ENCODE measurements at regions not wholly inside any gene's neighbourhood (a gene's known extent, or its start where the extent isn't known, plus 50 kb on each side); places are given as distances from the start of the nearest gene placed in this dataset.

DNA sequence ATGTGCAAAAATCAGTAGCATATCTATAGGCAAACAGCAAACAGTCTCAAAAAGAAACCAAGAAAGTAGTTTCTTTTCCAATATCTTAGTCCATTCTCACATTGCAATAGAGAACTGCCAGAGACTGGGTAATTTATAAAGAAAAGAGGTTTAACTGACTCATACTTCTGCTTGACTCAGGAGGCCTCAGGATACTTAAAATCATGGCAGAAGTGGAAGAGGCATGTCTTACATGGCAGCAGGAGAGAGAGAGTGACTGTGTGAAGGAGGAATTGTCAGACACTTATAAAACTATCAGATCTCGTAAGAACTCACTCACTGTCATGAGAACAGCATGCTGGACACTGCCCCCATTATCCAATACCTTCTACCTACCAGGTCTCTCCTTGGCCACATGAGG lies 327.9 kb upstream of the EPHA3 start:
- Histone ChIP-seq H3K4ac (replicated peaks; ENCODE audit: insufficient read length, low read depth, low read length) (no peak overlapping the region), H3K4me1 (replicated peaks in 1 of 4; ENCODE audit: control insufficient read depth in 3 of 4, insufficient read depth in 4 of 4, low read length in 3 of 4) (no peaks in the 10 kb centered on the region), H2BK15ac (ENCODE audit: low read length) (no peak overlapping the region), H3K9me3 (ENCODE audit: insufficient read depth in 2 of 2, low read depth in 1 of 2, low read length in 1 of 2) (no peaks in the 10 kb centered on the region), H3K14ac (ENCODE audit: insufficient read length) (no peak overlapping the region), H2BK20ac (ENCODE audit: low read length) (no peak overlapping the region), H3K27ac (ENCODE audit: low read depth, low read length) (no peak overlapping the region), H2BK12ac (ENCODE audit: low read depth, low read length) (no peak overlapping the region), H3K9ac (replicated peaks in 1 of 4; ENCODE audit: extremely low read depth in 1 of 4, low read depth in 3 of 4, low read length in 3 of 4) (no peak overlapping the region), H3K4me2 (ENCODE audit: insufficient read depth in 1 of 2, low read depth in 2 of 2, low read length in 2 of 2) (no peak overlapping the region), H3K4me3 (ENCODE audit: extremely low read depth in 1 of 4, insufficient read depth in 2 of 4, low read depth in 3 of 4, low read length in 4 of 4) (no peak overlapping the region), H3K18ac (ENCODE audit: extremely low read depth, low read length) (no peak overlapping the region), H2BK5ac (ENCODE audit: low read depth, low read length) (no peak overlapping the region), H3K23me2 (ENCODE audit: low read depth, low read length) (no peaks in the 10 kb centered on the region), H3K79me2 (ENCODE audit: control insufficient read depth in 1 of 2, insufficient read depth in 2 of 2, low read length in 2 of 2) (no peaks in the 10 kb centered on the region), H3K36me3 (ENCODE audit: control insufficient read depth in 2 of 4, insufficient read depth in 4 of 4, low read length in 3 of 4) (no peaks in the 10 kb centered on the region), H3K23ac (ENCODE audit: insufficient read length) (no peak overlapping the region), H4K8ac (ENCODE audit: extremely low read depth, insufficient read depth, low read length) (no peak overlapping the region), H2AK5ac (ENCODE audit: low read depth, low read length) (no peak overlapping the region), H2AFZ (ENCODE audit: low read length) (no peak overlapping the region), H3K79me1 (ENCODE audit: low read depth, low read length) (no peaks in the 10 kb centered on the region), H3K27me3 (replicated peaks in 1 of 4; ENCODE audit: control insufficient read depth in 3 of 4, extremely low read depth in 1 of 4, insufficient read depth in 3 of 4, low read length in 3 of 4) (no peaks in the 10 kb centered on the region), H2BK120ac (replicated peaks; ENCODE audit: low read depth, low read length) (no peak overlapping the region), H3K56ac (replicated peaks; ENCODE audit: insufficient read length, low read depth, low read length) (no peak overlapping the region), H4K91ac (replicated peaks; ENCODE audit: insufficient read length, low read length) (no peak overlapping the region), H4K20me1 (replicated peaks in 1 of 2; ENCODE audit: control insufficient read depth in 1 of 2, insufficient read depth in 2 of 2, low read length in 2 of 2) (no peaks in the 10 kb centered on the region), H4K5ac (ENCODE audit: insufficient read length, low read depth, low read length) (no peak overlapping the region)
- no peak for FAIRE-seq
- ChIA-PET CTCF (ENCODE audit: partially characterized antibody) (no interaction called here), POLR2A (ENCODE audit: partially characterized antibody) (no interaction called here)
- TF ChIP-seq, protein P1, sequence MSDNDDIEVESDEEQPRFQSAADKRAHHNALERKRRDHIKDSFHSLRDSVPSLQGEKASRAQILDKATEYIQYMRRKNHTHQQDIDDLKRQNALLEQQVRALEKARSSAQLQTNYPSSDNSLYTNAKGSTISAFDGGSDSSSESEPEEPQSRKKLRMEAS (IDR thresholded peaks at IDR 0.05) = no peak
- TF ChIP-seq EP300 (IDR thresholded peaks at IDR 0.05; ENCODE audit: borderline replicate concordance in 1 of 2, low read depth in 2 of 2, low read length in 2 of 2) = no peak
- TF ChIP-seq SUZ12 (IDR thresholded peaks at IDR 0.05; ENCODE audit: low read length) = no peak
- no peak for TF ChIP-seq CHD2 (IDR thresholded peaks at IDR 0.05; ENCODE audit: low read length)
- TF ChIP-seq RBBP5 (IDR thresholded peaks at IDR 0.05; ENCODE audit: borderline replicate concordance, low read depth, low read length) = no peak
- DNase-seq (ENCODE audit: low read depth in 1 of 2, low spot score in 2 of 2) = no peak
- 100% methylated on average over 1 of the region's 1 CpG; no CpG with 5 or more reads in 1 of the 2 experiments for WGBS, 2 experiments (ENCODE audit: extremely low coverage in 1 of 2, insufficient coverage in 1 of 2, insufficient read length in 1 of 2, insufficient replicate concordance in 2 of 2, low coverage in 1 of 2, low lambda C conversion rate in 2 of 2, missing lambda C conversion rate in 1 of 2)

Data from H1 (cell line).